Cardiac fibroblast (primary cell): ENCODE measurements at regions not wholly inside any gene's neighbourhood (a gene's known extent, or its start where the extent isn't known, plus 50 kb on each side); places are given as distances from the start of the nearest gene placed in this dataset.
A peak's percentile ranks its signal among the peaks of the same experiment; 100 is the strongest.

Experiments used
- DNase-seq, 2 donors: peaks; one replicate each; pipeline versions ENCODE4 v3.0.0 to v3.0.0-alpha.2; 2010; ENCODE audit warnings: low read depth in 2 of 2
- H3K4me3 ChIP-seq, 2 donors: replicated peaks in 1 of 2; 1 replicate in 1 of 2; 2 replicates in 1 of 2; pipeline ENCODE4 v1.5.1; 2011; ENCODE audit warnings: low read depth in 2 of 2, low read length in 2 of 2, mild to moderate bottlenecking in 2 of 2, moderate library complexity in 1 of 2
- CTCF ChIP-seq: IDR thresholded peaks from one replicate; pipeline ENCODE4 v1.5.1; 2011; ENCODE audit warnings: low read depth, mild to moderate bottlenecking, low read length, inconsistent platforms

GRCh38 chr13:47044842-47045241, 148.0 kb upstream of the HTR2A start:
- DNase-seq, result no peak
- no peak for TF ChIP-seq CTCF
- no peak overlapping the region for H3K4me3 ChIP-seq

GRCh38 chr13:47039106-47039505, 142.3 kb upstream of the HTR2A start:
- no peak overlapping the region for H3K4me3 ChIP-seq
- TF ChIP-seq CTCF, result no peak
- peak; percentile 60 to 79 for DNase-seq

- DNase-seq, result peak in 1 of 2 donors; percentile 13
- H3K4me3 ChIP-seq, result no peak overlapping the region
- no peak for TF ChIP-seq CTCF
Observed at GRCh38 chr13:47038188-47038587, 141.3 kb upstream of the HTR2A start.

- no peak for TF ChIP-seq CTCF
- no peak for DNase-seq
- no peak overlapping the region for H3K4me3 ChIP-seq
Observed at GRCh38 chr13:47036294-47037008, 139.6 kb upstream of the HTR2A start.

GRCh38 chr13:47033216-47033615, 136.4 kb upstream of the HTR2A start:
- H3K4me3 ChIP-seq, result peak overlapping the region; percentile 19 to 43
- peak; percentile 46 to 62 for DNase-seq
- TF ChIP-seq CTCF, result no peak

GRCh38 chr13:47027780-47028437, 131.1 kb upstream of the HTR2A start:
- DNase-seq, result no peak
- no peak for TF ChIP-seq CTCF
- no peak overlapping the region for H3K4me3 ChIP-seq
